ENCODE measurements at regions not wholly inside any gene's neighbourhood (a gene's known extent, or its start where the extent isn't known, plus 50 kb on each side); places are given as distances from the start of the nearest gene placed in this dataset.

- H3K4me3 ChIP-seq, result no peak overlapping the region
These were observed 99.3 kb upstream of the LMNTD1 start for GRCh38 chr12:25652371-25652770.

GRCh38 chr12:25653487-25654175 is 100.5 kb upstream of the LMNTD1 start:
- no peak overlapping the region for H3K27ac ChIP-seq
- H3K4me3 ChIP-seq, result no peak overlapping the region
- DNase-seq, result peak; percentile 85
- peaks cover 0 to 7% (median 0%) of the 10 kb centered on the region in 7 donors for H3K27me3 ChIP-seq (replicated peaks in 1 of 7)
- no peaks in the 10 kb centered on the region for H3K36me3 ChIP-seq
- intact Hi-C loops (cut with DNase I; ENCODE audit: low total_unique reads), result no loop called here
- 22 to 27% (median 24%) methylated on average over 8 of the region's 8 CpGs for WGBS, 5 donors
- H3K9me3 ChIP-seq, result no peaks in the 10 kb centered on the region
- TF ChIP-seq POLR2AphosphoS5 (IDR thresholded peaks at IDR 0.05), result peak; percentile 74 to 92 (median 88)
- TF ChIP-seq POLR2A (IDR thresholded peaks at IDR 0.05), result no peak
- H3K4me1 ChIP-seq, result peaks cover 0 to 8% (median 7%) of the 10 kb centered on the region in 6 donors

More at GRCh38 chr12:25652371-25652770, 99.3 kb upstream of the LMNTD1 start:
- no peaks in the 10 kb centered on the region for H3K36me3 ChIP-seq
- DNase-seq, result no peak
- H3K4me1 ChIP-seq, result peaks cover 0 to 8% (median 7%) of the 10 kb centered on the region in 6 donors
- no peaks in the 10 kb centered on the region for H3K9me3 ChIP-seq
- intact Hi-C loops (cut with DNase I; ENCODE audit: low total_unique reads), result no loop called here
- no peak overlapping the region for H3K27ac ChIP-seq
- WGBS, 5 donors, result 82 to 97% (median 89%) methylated on average over 2 of the region's 2 CpGs
- TF ChIP-seq POLR2A (IDR thresholded peaks at IDR 0.05) (no peak), CTCF (IDR thresholded peaks at IDR 0.05 in 8 of 11, conservative IDR thresholded peaks at IDR 0.05 in 3 of 11) (no peak), POLR2AphosphoS5 (IDR thresholded peaks at IDR 0.05) (no peak)
- peaks cover 0 to 7% (median 4%) of the 10 kb centered on the region in 7 donors for H3K27me3 ChIP-seq (replicated peaks in 1 of 7)

- Histone ChIP-seq H3K27ac (no peak overlapping the region), H3K27me3 (replicated peaks in 1 of 7) (no peaks in the 10 kb centered on the region), H3K4me3 (no peak overlapping the region), H3K36me3 (no peaks in the 10 kb centered on the region), H3K9me3 (no peaks in the 10 kb centered on the region), H3K4me1 (peaks cover 0 to 8% (median 7%) of the 10 kb centered on the region in 6 donors)
- DNase-seq, result no peak
- WGBS, 5 donors, result 83 to 91% (median 85%) methylated on average over 5 of the region's 5 CpGs
- intact Hi-C loops (cut with DNase I; ENCODE audit: low total_unique reads), result no loop called here
- TF ChIP-seq CTCF (IDR thresholded peaks at IDR 0.05 in 8 of 11, conservative IDR thresholded peaks at IDR 0.05 in 3 of 11), result no peak
- TF ChIP-seq POLR2A (IDR thresholded peaks at IDR 0.05), result no peak
- no peak for TF ChIP-seq POLR2AphosphoS5 (IDR thresholded peaks at IDR 0.05)
These were observed 102.6 kb upstream of the LMNTD1 start for GRCh38 chr12:25655702-25656101.

- Histone ChIP-seq H3K27ac (no peak overlapping the region), H3K27me3 (replicated peaks in 1 of 7) (no peaks in the 10 kb centered on the region), H3K36me3 (no peaks in the 10 kb centered on the region), H3K4me3 (no peak overlapping the region), H3K9me3 (peaks cover 0 to 5% (median 0%) of the 10 kb centered on the region in 8 donors), H3K4me1 (no peaks in the 10 kb centered on the region)
- intact Hi-C loops (cut with DNase I; ENCODE audit: low total_unique reads), result no loop called here
- WGBS, 5 donors, result 77 to 90% (median 80%) methylated on average over 2 of the region's 2 CpGs
- DNase-seq, result no peak
- TF ChIP-seq POLR2AphosphoS5 (IDR thresholded peaks at IDR 0.05) (no peak), POLR2A (IDR thresholded peaks at IDR 0.05) (no peak), CTCF (IDR thresholded peaks at IDR 0.05 in 8 of 11, conservative IDR thresholded peaks at IDR 0.05 in 3 of 11) (no peak)
These were observed 106.5 kb upstream of the LMNTD1 start for GRCh38 chr12:25659621-25660020.

Data from spleen (tissue), 11 donors.